ENCODE measurements at regions not wholly inside any gene's neighbourhood (a gene's known extent, or its start where the extent isn't known, plus 50 kb on each side); places are given as distances from the start of the nearest gene placed in this dataset.

DNA sequence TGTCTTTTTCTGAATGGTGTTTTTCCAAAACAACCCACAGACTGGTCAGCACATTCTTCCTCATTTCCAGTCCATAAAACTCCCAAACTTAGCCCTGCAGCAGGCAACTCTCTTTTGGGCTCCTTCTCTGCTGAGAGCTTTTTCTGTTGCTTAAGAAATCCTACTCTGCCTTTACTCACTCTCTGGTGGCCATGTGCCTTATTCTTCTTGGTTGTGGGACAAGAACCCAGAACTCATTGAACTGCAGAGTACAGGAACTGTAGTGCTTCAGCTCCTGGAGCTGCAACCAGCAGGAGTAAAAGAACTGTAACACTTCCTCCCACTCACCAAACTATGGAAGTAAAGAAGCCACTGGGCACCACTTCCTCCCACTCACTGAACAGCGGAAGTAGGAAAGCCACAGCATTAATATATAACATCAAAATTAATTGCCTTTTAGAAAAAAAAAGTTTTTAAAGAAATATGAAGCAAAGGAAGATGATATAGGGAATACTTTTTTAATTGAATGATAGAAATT, 864.1 kb upstream of the PCDH10 start:
- no peaks in the 10 kb centered on the region for H3K4me1 ChIP-seq (ENCODE audit: insufficient read depth, low read length)
- no peak overlapping the region for H3K4me3 ChIP-seq (ENCODE audit: low read length)
- H3K9me2 ChIP-seq (replicated peaks; ENCODE audit: low read length): no peaks in the 10 kb centered on the region
- H3K36me3 ChIP-seq (ENCODE audit: low read depth, low read length): no peaks in the 10 kb centered on the region
- H3F3A ChIP-seq (ENCODE audit: low read length, unreplicated experiment): no peaks in the 10 kb centered on the region
- H2AFZ ChIP-seq (ENCODE audit: low read length): no peak overlapping the region
- no peaks in the 10 kb centered on the region for H4K20me1 ChIP-seq (ENCODE audit: low read length)
- H3K27ac ChIP-seq (ENCODE audit: low read length): no peak overlapping the region
- H3K27me3 ChIP-seq (ENCODE audit: low read length): no peaks in the 10 kb centered on the region
- no peak overlapping the region for H3K4me2 ChIP-seq (ENCODE audit: low read length)
- DNase-seq (no peak), ATAC-seq (no peak)
- ChIA-PET CTCF (no interaction called here), POLR2A (ENCODE audit: unreplicated experiment) (no interaction called here)
- BruUV-seq (replicated peaks): no TSS peak
- H3K9ac ChIP-seq (ENCODE audit: low read length): no peak overlapping the region
- intact Hi-C loops (cut with micrococcal nuclease): no loop called here
- 0 out of 2 replicates have a peak, but pooled peaks cover 6% of the 10 kb centered on the region for H3K9me3 ChIP-seq (ENCODE audit: low read length)
- no peaks in the 10 kb centered on the region for H3K79me2 ChIP-seq (ENCODE audit: low read length)
- no peak for TF ChIP-seq EZH2 (IDR thresholded peaks at IDR 0.05; ENCODE audit: low read length, unreplicated experiment)
- TF ChIP-seq CTCF (conservative IDR thresholded peaks at IDR 0.05; ENCODE audit: low read depth, low read length): no peak
- no peak for TF ChIP-seq EZH2phosphoT487 (IDR thresholded peaks at IDR 0.05; ENCODE audit: borderline replicate concordance, low read length)

- H3K27me3 ChIP-seq (ENCODE audit: low read length): no peaks in the 10 kb centered on the region
- no peak overlapping the region for H3K9ac ChIP-seq (ENCODE audit: low read length)
- H3K4me3 ChIP-seq (ENCODE audit: low read length): no peak overlapping the region
- no peaks in the 10 kb centered on the region for H3K36me3 ChIP-seq (ENCODE audit: low read depth, low read length)
- TF ChIP-seq EZH2phosphoT487 (IDR thresholded peaks at IDR 0.05; ENCODE audit: borderline replicate concordance, low read length) (no peak), EZH2 (IDR thresholded peaks at IDR 0.05; ENCODE audit: low read length, unreplicated experiment) (no peak), CTCF (conservative IDR thresholded peaks at IDR 0.05; ENCODE audit: low read depth, low read length) (no peak)
- no peaks in the 10 kb centered on the region for H3K79me2 ChIP-seq (ENCODE audit: low read length)
- H4K20me1 ChIP-seq (ENCODE audit: low read length): no peaks in the 10 kb centered on the region
- H3K27ac ChIP-seq (ENCODE audit: low read length): no peak overlapping the region
- no peak for DNase-seq
- no peak overlapping the region for H2AFZ ChIP-seq (ENCODE audit: low read length)
- POLR2A ChIA-PET (ENCODE audit: unreplicated experiment): no interaction called here
- CTCF ChIA-PET: no interaction called here
- no peaks in the 10 kb centered on the region for H3K9me3 ChIP-seq (ENCODE audit: low read length)
- H3K4me2 ChIP-seq (ENCODE audit: low read length): no peak overlapping the region
- H3K9me2 ChIP-seq (replicated peaks; ENCODE audit: low read length): no peaks in the 10 kb centered on the region
- no peak for ATAC-seq
- H3K4me1 ChIP-seq (ENCODE audit: insufficient read depth, low read length): no peaks in the 10 kb centered on the region
- BruUV-seq (replicated peaks): no TSS peak
- intact Hi-C loops (cut with micrococcal nuclease): no loop called here
- no peaks in the 10 kb centered on the region for H3F3A ChIP-seq (ENCODE audit: low read length, unreplicated experiment)
These were observed 851.7 kb upstream of the PCDH10 start for GRCh38 chr4:132297346-132297745.

- ChIA-PET POLR2A (ENCODE audit: unreplicated experiment) (no interaction called here), CTCF (no interaction called here)
- TF ChIP-seq EZH2phosphoT487 (IDR thresholded peaks at IDR 0.05; ENCODE audit: borderline replicate concordance, low read length): no peak
- no peak for TF ChIP-seq EZH2 (IDR thresholded peaks at IDR 0.05; ENCODE audit: low read length, unreplicated experiment)
- TF ChIP-seq CTCF (conservative IDR thresholded peaks at IDR 0.05; ENCODE audit: low read depth, low read length): no peak
- Histone ChIP-seq H3K27ac (ENCODE audit: low read length) (no peak overlapping the region), H2AFZ (ENCODE audit: low read length) (no peak overlapping the region), H3K27me3 (ENCODE audit: low read length) (no peaks in the 10 kb centered on the region), H3K79me2 (ENCODE audit: low read length) (no peaks in the 10 kb centered on the region), H3F3A (ENCODE audit: low read length, unreplicated experiment) (no peaks in the 10 kb centered on the region), H4K20me1 (ENCODE audit: low read length) (no peaks in the 10 kb centered on the region), H3K4me1 (ENCODE audit: insufficient read depth, low read length) (no peaks in the 10 kb centered on the region), H3K9me3 (ENCODE audit: low read length) (no peaks in the 10 kb centered on the region), H3K4me3 (ENCODE audit: low read length) (no peak overlapping the region), H3K36me3 (ENCODE audit: low read depth, low read length) (no peaks in the 10 kb centered on the region), H3K4me2 (ENCODE audit: low read length) (no peak overlapping the region), H3K9ac (ENCODE audit: low read length) (no peak overlapping the region), H3K9me2 (replicated peaks; ENCODE audit: low read length) (no peaks in the 10 kb centered on the region)
- DNase-seq (no peak), ATAC-seq (no peak)
- no TSS peak for BruUV-seq (replicated peaks)
- intact Hi-C loops (cut with micrococcal nuclease): no loop called here
These were observed 849.3 kb upstream of the PCDH10 start for GRCh38 chr4:132299841-132300240.
